ENCODE measurements at regions not wholly inside any gene's neighbourhood (a gene's known extent, or its start where the extent isn't known, plus 50 kb on each side); places are given as distances from the start of the nearest gene placed in this dataset.

DNA sequence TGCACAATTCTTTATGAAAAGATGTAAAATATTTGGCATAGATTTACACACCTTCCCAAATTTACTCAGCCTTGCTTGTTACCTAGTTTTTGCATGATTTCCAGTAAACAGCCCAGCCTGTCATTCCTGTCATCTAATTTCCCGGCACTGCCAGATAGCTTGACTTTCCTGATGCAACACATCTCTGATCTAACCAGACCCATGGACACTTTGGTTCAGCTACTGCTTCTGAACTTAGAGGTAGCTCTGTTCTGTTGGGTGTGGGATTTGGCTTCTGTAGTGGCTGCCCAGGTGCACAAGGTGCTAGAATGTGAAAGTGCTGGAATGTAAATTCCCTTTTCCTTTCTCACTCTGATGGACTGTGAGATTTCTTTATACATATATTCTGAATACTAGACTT is 1033.5 kb downstream of the SLITRK1 start:
- TF ChIP-seq TCF7 (IDR thresholded peaks at IDR 0.05; ENCODE audit: borderline replicate concordance) (no peak), POLR2A (IDR thresholded peaks at IDR 0.05; ENCODE audit: low read depth, low read length) (no peak), POLR2AphosphoS5 (IDR thresholded peaks at IDR 0.05; ENCODE audit: low read length) (no peak)

All from GM12878 (cell line).